AG09309 (cell line): ENCODE measurements at regions not wholly inside any gene's neighbourhood (a gene's known extent, or its start where the extent isn't known, plus 50 kb on each side); places are given as distances from the start of the nearest gene placed in this dataset.
"Not testable (repeated sequence)": the region's sequence is repeated elsewhere in the genome, so short reads cannot be mapped to it uniquely, and the experiment has no call there.

Experiments used
- DNase-seq: peaks from one replicate; pipeline ENCODE4 v3.0.0-alpha.2; 2010; ENCODE audit warnings: low read depth
- H3K4me3 ChIP-seq: 2 replicates; pipeline ENCODE4 v1.5.1; 2011; ENCODE audit warnings: mild to moderate bottlenecking, low read depth, low read length, moderate library complexity; ENCODE audit not compliant: control insufficient read depth
- TF ChIP-seq, protein P1 (sequence below): IDR thresholded peaks from 2 replicates; pipeline ENCODE4 v1.5.1; 2011; ENCODE audit warnings: mild to moderate bottlenecking, low read depth, low read length, inconsistent platforms; ENCODE audit not compliant: insufficient read depth, control insufficient read depth; ENCODE audit errors: missing control alignments

DNA sequence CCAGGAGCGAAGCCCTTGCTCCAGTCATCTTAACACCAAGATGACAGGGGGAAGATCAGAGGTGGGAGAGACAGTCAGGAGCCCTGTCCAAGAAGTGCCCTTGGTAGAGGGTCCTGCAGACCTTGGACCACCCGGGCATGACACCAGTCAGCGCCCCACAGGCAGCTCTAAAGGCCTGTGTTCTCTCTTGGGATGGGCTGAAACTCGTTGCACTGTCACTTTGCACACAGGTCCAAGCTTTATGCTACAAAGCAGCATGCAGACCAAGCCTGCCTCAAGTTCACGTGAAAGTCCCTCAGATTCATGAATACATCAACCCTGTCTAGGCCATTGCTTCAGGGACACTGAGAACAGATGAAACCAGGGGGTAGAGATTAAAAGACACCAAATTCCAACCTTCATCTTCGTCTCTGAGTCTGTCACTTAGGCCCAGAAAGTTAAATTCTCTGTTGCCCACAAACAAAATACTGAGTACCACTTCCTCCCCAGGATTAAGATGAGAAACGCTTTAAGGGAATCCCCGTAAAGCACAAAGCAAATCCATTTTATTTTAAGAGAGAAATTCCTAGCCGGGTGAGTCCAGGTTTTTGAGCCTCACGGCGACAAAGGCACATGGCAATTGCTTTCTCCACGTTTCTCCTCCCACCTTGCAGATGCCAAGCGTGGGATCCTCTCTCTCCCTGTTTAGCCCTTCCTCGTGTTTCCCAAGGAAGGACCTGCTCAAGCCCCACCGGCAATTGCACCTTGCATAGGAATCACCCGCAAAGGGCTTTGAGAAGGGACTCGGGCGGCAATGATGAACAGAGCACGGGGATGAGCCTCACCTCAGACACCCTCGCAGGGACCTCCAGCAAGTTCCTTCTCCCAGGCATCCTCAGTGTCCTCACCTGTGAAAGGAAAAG, 75.0 kb upstream of the ID2 start:
- DNase-seq: no peak
- TF ChIP-seq, protein P1, sequence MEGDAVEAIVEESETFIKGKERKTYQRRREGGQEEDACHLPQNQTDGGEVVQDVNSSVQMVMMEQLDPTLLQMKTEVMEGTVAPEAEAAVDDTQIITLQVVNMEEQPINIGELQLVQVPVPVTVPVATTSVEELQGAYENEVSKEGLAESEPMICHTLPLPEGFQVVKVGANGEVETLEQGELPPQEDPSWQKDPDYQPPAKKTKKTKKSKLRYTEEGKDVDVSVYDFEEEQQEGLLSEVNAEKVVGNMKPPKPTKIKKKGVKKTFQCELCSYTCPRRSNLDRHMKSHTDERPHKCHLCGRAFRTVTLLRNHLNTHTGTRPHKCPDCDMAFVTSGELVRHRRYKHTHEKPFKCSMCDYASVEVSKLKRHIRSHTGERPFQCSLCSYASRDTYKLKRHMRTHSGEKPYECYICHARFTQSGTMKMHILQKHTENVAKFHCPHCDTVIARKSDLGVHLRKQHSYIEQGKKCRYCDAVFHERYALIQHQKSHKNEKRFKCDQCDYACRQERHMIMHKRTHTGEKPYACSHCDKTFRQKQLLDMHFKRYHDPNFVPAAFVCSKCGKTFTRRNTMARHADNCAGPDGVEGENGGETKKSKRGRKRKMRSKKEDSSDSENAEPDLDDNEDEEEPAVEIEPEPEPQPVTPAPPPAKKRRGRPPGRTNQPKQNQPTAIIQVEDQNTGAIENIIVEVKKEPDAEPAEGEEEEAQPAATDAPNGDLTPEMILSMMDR: no peak
- H3K4me3 ChIP-seq: no peak overlapping the region

DNA sequence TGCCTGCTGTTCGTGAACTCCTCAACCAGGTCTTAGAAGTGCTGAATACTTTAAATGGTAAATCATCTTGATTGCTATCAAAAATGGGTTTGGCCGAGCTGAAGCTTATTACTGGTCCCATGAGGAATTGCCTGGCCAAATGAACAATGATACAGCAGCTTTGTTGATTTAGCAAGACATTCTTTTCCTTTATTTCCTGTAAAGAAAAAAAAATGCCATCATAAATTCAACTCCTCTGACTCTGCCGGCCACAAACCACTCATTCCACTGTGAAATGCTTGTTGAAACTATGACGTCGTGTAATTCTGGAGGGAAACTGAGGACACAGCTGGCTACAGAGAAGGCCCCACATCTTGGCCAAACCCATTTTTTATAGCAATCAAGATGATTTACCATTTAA, 74.2 kb upstream of the ID2 start:
- TF ChIP-seq, protein P1: no peak
- H3K4me3 ChIP-seq: no peak overlapping the region
- DNase-seq: peak; percentile 86

DNA sequence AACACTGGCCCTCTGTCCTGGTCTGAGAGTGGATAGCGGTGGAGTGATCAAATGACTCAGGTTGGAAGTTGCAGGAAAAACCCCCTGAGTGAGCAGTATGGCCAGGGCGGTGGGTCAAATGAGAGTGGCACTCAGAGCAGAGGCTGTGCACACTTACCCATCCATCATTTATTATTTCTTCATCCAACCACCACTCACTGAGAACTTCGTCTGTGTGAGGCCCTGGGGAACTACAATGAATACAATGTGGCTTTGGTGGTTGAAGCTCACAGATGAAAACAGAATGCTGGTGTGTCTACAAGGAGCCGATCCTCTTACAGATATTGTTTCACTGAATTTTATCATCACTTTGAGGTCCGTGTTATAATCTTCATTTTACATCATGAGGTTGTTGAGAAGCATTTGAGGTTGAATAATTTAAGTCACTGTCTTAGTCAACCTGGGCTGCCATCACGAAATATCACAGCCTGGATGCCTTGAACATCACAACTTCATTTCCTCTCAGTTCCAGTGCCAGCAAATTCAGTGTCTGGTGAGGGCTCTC, 73.4 kb upstream of the ID2 start:
- H3K4me3 ChIP-seq: no peak overlapping the region
- peak; percentile 47 for DNase-seq
- TF ChIP-seq, protein P1: no peak

DNA sequence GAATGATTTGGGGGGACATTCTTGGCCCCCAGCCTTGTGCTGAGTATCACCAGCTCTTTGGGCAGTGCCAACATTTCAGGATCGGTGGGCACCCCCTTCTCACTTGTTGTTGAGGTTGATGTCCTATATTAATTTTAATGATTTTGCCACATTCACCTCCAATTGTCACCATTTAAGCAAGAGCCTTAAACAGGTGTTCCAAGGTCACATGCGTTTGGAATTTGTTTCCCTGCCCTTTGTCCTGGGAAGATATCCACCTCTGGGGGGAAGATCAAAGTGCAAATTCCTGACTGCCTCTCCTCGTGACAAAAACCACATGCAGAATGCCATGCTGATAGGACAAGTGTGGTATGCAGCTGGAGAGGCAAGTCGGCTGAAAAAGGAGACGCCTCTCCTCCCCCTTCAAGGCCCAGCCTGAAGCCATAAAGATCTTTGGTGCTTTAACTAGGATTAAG, 72.5 kb upstream of the ID2 start:
- TF ChIP-seq, protein P1: no peak
- no peak for DNase-seq
- no peak overlapping the region for H3K4me3 ChIP-seq

DNA sequence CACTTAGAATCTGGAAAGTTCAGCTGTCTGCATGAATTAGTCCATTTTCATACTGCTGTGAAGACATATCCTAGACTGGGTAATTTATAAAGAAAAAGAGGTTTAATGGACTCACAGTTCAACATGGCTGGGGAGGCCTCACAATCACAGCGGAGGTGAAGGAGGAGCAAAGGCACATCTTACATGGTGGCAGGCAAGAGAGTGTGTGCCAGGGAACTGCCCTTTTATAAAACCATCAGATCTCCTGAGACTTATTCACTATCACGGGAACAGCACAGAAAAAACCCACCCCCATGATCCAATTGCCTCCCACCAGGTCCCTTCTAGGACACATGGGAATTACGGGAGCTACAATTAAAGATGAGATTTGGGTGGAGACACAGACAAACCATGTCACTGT, 71.1 kb upstream of the ID2 start:
- not testable (repeated sequence) for DNase-seq

DNA sequence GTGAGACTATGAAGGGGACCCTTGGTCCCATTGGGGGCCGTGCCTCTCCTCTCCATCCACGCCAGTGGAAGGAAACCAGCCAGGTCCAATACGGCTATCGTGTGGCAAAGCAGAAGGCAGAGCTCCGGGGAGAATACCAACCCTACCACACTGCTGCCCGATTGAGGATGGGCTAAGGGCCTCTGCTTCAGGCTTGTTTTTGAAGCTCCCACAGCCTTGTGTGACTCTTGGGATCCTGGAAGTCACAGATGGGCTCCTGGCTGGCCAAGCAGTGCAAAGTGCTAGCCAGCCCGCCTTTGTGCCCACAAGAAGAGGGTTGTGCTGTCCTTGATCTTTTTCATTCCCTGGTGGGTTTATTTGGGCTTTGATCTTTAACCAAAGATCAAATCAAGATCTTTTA, 70.6 kb upstream of the ID2 start:
- H3K4me3 ChIP-seq: no peak overlapping the region
- DNase-seq: no peak
- TF ChIP-seq, protein P1: no peak

More for the DNA sequence above, 71.1 kb upstream of the ID2 start:
- not testable (repeated sequence) for H3K4me3 ChIP-seq

DNA sequence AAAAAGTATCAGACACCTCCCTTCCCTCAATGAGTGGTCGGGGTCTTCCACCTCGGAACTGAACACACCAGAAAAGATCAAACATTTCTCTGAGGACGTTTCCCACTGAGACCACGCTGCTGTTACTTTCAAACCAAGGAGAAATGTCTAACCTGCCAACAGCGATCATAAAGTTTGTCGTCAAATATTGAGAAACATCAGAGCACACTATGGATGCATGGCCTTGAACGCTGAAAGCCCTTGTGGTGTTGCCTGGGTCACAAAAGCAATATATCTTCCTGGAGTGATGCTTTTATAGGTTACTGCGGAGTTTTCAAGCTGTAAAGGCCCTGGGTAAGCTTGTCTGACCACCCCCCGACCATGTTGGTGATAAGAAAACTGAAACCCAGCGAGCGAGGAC, 70.2 kb upstream of the ID2 start:
- no peak overlapping the region for H3K4me3 ChIP-seq
- TF ChIP-seq, protein P1: no peak
- no peak for DNase-seq
